ENCODE measurements at regions not wholly inside any gene's neighbourhood (a gene's known extent, or its start where the extent isn't known, plus 50 kb on each side); places are given as distances from the start of the nearest gene placed in this dataset.

- no peak for TF ChIP-seq FIP1L1 (IDR thresholded peaks at IDR 0.05; ENCODE audit: low read depth, low read length, poor library complexity, severe bottlenecking)
Observed at GRCh38 chr2:18922276-18922675, 332.9 kb upstream of the NT5C1B start (continued).

- H3K9ac ChIP-seq (ENCODE audit: insufficient read depth in 1 of 2, low read depth in 2 of 2, low read length in 2 of 2) = no peak overlapping the region
- H3K79me2 ChIP-seq (ENCODE audit: control insufficient read depth, insufficient read depth, low read length) = no peaks in the 10 kb centered on the region
- H3K4me2 ChIP-seq (ENCODE audit: insufficient read depth, low read length) = no peak overlapping the region
- no peak overlapping the region for H3K27ac ChIP-seq (ENCODE audit: extremely low read depth, low read depth, low read length)
- H3K9me3 ChIP-seq (replicated peaks; ENCODE audit: control insufficient read depth, insufficient read depth, low read depth, low read length) = no peaks in the 10 kb centered on the region
- CTCF ChIA-PET (ENCODE audit: low intra/inter-chr PET ratio) = no interaction called here
- no peaks in the 10 kb centered on the region for H3K9me1 ChIP-seq (ENCODE audit: control insufficient read depth, insufficient read depth, low read length)
- 0% methylated on average over 1 of the region's 1 CpG for WGBS (ENCODE audit: insufficient coverage, low coverage, missing lambda C conversion rate)
- in situ Hi-C loops (cut with MboI) = no loop called here
- no peaks in the 10 kb centered on the region for H4K20me1 ChIP-seq (replicated peaks; ENCODE audit: control insufficient read depth, insufficient read depth, low read length)
- H3K4me1 ChIP-seq (replicated peaks in 1 of 2; ENCODE audit: control insufficient read depth in 2 of 2, insufficient read depth in 2 of 2, low read length in 2 of 2) = no peaks in the 10 kb centered on the region
- no peak overlapping the region for H2AFZ ChIP-seq (ENCODE audit: low read depth, low read length)
- no peaks in the 10 kb centered on the region for H3K36me3 ChIP-seq (ENCODE audit: control insufficient read depth, insufficient read depth, low read length)
- ATAC-seq = no peak
- FAIRE-seq = no peak
- DNase-seq (ENCODE audit: extremely low read depth in 1 of 4, low spot score in 3 of 4) = no peak
- no peak overlapping the region for H3K4me3 ChIP-seq
- POLR2A ChIA-PET = no interaction called here
- BruUV-seq (replicated peaks) = no TSS peak
- no peaks in the 10 kb centered on the region for H3K27me3 ChIP-seq (ENCODE audit: control insufficient read depth in 2 of 2, insufficient read depth in 2 of 2, low read length in 2 of 2)
- intact Hi-C loops (cut with micrococcal nuclease) = no loop called here
- TF ChIP-seq CTCF (IDR thresholded peaks at IDR 0.05 in 2 of 3, conservative IDR thresholded peaks at IDR 0.05 in 1 of 3; ENCODE audit: insufficient read depth in 2 of 3, low read depth in 1 of 3, low read length in 3 of 3) (no peak), LARP7 (IDR thresholded peaks at IDR 0.05) (no peak), ZNF324 (CRISPR knock-in tag; IDR thresholded peaks at IDR 0.05) (no peak), ARNT (IDR thresholded peaks at IDR 0.05) (no peak), NR1H2 (CRISPR knock-in tag; IDR thresholded peaks at IDR 0.05) (no peak), YY1 (IDR thresholded peaks at IDR 0.05; ENCODE audit: borderline replicate concordance in 1 of 3, control insufficient read depth in 1 of 3, extremely low read depth in 1 of 3, insufficient read depth in 3 of 3, insufficient read length in 1 of 3, insufficient replicate concordance in 2 of 3, low read depth in 1 of 3, low read length in 2 of 3) (no peak), ZNF444 (CRISPR knock-in tag; IDR thresholded peaks at IDR 0.05) (no peak), ZEB2 (IDR thresholded peaks at IDR 0.05) (no peak), RREB1 (CRISPR knock-in tag; IDR thresholded peaks at IDR 0.05) (no peak), HNRNPUL1 (IDR thresholded peaks at IDR 0.05; ENCODE audit: low read length) (no peak)
Observed at GRCh38 chr2:18918280-18918679, 328.9 kb upstream of the NT5C1B start.
